ENCODE measurements at regions not wholly inside any gene's neighbourhood (a gene's known extent, or its start where the extent isn't known, plus 50 kb on each side); places are given as distances from the start of the nearest gene placed in this dataset.

GRCh38 chr7:20030915-20031362, 186.2 kb downstream of the MACC1 start:
- TF ChIP-seq, protein P1, sequence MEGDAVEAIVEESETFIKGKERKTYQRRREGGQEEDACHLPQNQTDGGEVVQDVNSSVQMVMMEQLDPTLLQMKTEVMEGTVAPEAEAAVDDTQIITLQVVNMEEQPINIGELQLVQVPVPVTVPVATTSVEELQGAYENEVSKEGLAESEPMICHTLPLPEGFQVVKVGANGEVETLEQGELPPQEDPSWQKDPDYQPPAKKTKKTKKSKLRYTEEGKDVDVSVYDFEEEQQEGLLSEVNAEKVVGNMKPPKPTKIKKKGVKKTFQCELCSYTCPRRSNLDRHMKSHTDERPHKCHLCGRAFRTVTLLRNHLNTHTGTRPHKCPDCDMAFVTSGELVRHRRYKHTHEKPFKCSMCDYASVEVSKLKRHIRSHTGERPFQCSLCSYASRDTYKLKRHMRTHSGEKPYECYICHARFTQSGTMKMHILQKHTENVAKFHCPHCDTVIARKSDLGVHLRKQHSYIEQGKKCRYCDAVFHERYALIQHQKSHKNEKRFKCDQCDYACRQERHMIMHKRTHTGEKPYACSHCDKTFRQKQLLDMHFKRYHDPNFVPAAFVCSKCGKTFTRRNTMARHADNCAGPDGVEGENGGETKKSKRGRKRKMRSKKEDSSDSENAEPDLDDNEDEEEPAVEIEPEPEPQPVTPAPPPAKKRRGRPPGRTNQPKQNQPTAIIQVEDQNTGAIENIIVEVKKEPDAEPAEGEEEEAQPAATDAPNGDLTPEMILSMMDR (IDR thresholded peaks at IDR 0.05; ENCODE audit: control extremely low read depth in 1 of 3, insufficient read depth in 1 of 3, low read depth in 1 of 3, low read length in 3 of 3) = no peak
- TF ChIP-seq BCL11A (IDR thresholded peaks at IDR 0.05; ENCODE audit: low read depth in 2 of 2, low read length in 2 of 2) = no peak
- TF ChIP-seq SIX5 (IDR thresholded peaks at IDR 0.05; ENCODE audit: low read depth, low read length) = no peak
- no peak for TF ChIP-seq RNF2 (IDR thresholded peaks at IDR 0.05; ENCODE audit: borderline replicate concordance, low read depth, low read length, missing control alignments, poor library complexity, severe bottlenecking)
- no peak for TF ChIP-seq HDAC6 (IDR thresholded peaks at IDR 0.05; ENCODE audit: low read depth, low read length)
- TF ChIP-seq SP1 (IDR thresholded peaks at IDR 0.05; ENCODE audit: low read depth, low read length) = no peak
- no peak for TF ChIP-seq RAD21 (IDR thresholded peaks at IDR 0.05 in 1 of 2, conservative IDR thresholded peaks at IDR 0.05 in 1 of 2; ENCODE audit: low read depth in 2 of 2, low read length in 2 of 2)
- TF ChIP-seq ZNF274 (IDR thresholded peaks at IDR 0.05; ENCODE audit: borderline replicate concordance, extremely low read depth, low read length) = no peak
- no peak for TF ChIP-seq E2F6 (IDR thresholded peaks at IDR 0.05)
- TF ChIP-seq, protein P2, sequence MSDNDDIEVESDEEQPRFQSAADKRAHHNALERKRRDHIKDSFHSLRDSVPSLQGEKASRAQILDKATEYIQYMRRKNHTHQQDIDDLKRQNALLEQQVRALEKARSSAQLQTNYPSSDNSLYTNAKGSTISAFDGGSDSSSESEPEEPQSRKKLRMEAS (IDR thresholded peaks at IDR 0.05) = no peak
- no peak for TF ChIP-seq EZH2 (IDR thresholded peaks at IDR 0.05; ENCODE audit: low read depth, low read length, severe bottlenecking)
- no peak for TF ChIP-seq USF2 (IDR thresholded peaks at IDR 0.05; ENCODE audit: low read length)

Data from H1 (cell line).